Fibroblast of lung (primary cell): ENCODE measurements at regions not wholly inside any gene's neighbourhood (a gene's known extent, or its start where the extent isn't known, plus 50 kb on each side); places are given as distances from the start of the nearest gene placed in this dataset.

Source experiments
- DNase-seq, 2 donors: peaks; one replicate each; pipeline versions ENCODE4 v3.0.0 to v3.0.0-alpha.2; 2010; ENCODE audit warnings: low read depth in 2 of 2
- H2AFZ ChIP-seq: 2 replicates; pipeline ENCODE4 v1.5.1; 2012; ENCODE audit warnings: low read length, control low read depth, inconsistent platforms
- H3K27ac ChIP-seq: 2 replicates; pipeline ENCODE4 v1.5.1; 2011; ENCODE audit warnings: low read length, control low read depth; ENCODE audit not compliant: insufficient read depth
- H3K27me3 ChIP-seq: 2 replicates; pipeline ENCODE4 v1.5.1; 2011; ENCODE audit warnings: mild to moderate bottlenecking, low read length; ENCODE audit not compliant: control insufficient read depth, insufficient read depth
- H3K36me3 ChIP-seq: 2 replicates; pipeline ENCODE4 v1.5.1; 2011; ENCODE audit warnings: low read length; ENCODE audit not compliant: control insufficient read depth, insufficient read depth
- H3K4me1 ChIP-seq: 2 replicates; pipeline ENCODE4 v1.5.1; 2011; ENCODE audit warnings: low read length; ENCODE audit not compliant: control insufficient read depth, insufficient read depth; ENCODE audit errors: extremely low read depth
- H3K4me2 ChIP-seq: 2 replicates; pipeline ENCODE4 v1.5.1; 2011; ENCODE audit warnings: low read length, control low read depth; ENCODE audit not compliant: insufficient read depth; ENCODE audit errors: extremely low read depth
- H3K4me3 ChIP-seq, 4 experiments: fragments of 200-600 bp in 1 of 4; sonication (generic) in 1 of 4; replicated peaks in 1 of 4; 2 replicates each; pipeline ENCODE4 v1.5.1; 2011 to 2016; ENCODE audit warnings: low read length in 4 of 4, low read depth in 3 of 4, mild to moderate bottlenecking in 3 of 4, control low read depth in 2 of 4, inconsistent platforms in 1 of 4, mixed read lengths in 1 of 4; ENCODE audit not compliant: insufficient read depth in 1 of 4; ENCODE audit errors: control extremely low read depth in 1 of 4
- H3K79me2 ChIP-seq: 2 replicates; pipeline ENCODE4 v1.5.1; 2012; ENCODE audit warnings: mild to moderate bottlenecking, low read length, inconsistent platforms; ENCODE audit not compliant: control insufficient read depth, insufficient read depth
- H3K9ac ChIP-seq: 2 replicates; pipeline ENCODE4 v1.5.1; 2011; ENCODE audit warnings: mild to moderate bottlenecking, low read length, control low read depth; ENCODE audit not compliant: insufficient read depth
- H3K9me3 ChIP-seq: 2 replicates; pipeline ENCODE4 v1.5.1; 2012; ENCODE audit warnings: low read depth, low read length; ENCODE audit not compliant: control insufficient read depth, insufficient read depth
- H4K20me1 ChIP-seq: 2 replicates; pipeline ENCODE4 v1.5.1; 2011; ENCODE audit warnings: low read length; ENCODE audit not compliant: control insufficient read depth, insufficient read depth; ENCODE audit errors: extremely low read depth
- EZH2 ChIP-seq: IDR thresholded peaks from 2 replicates; pipeline ENCODE4 v1.5.1; 2012; ENCODE audit warnings: low read length, control low read depth, mild to moderate bottlenecking; ENCODE audit errors: missing control alignments
- TF ChIP-seq, protein P1 (sequence below), 2 donors: IDR thresholded peaks in 1 of 2; conservative IDR thresholded peaks in 1 of 2; 1 replicate in 1 of 2; 2 replicates in 1 of 2; pipeline ENCODE4 v1.5.1; 2011 to 2012; ENCODE audit warnings: low read length in 2 of 2, control low read depth in 1 of 2, inconsistent platforms in 1 of 2, low read depth in 1 of 2, mild to moderate bottlenecking in 1 of 2

DNA sequence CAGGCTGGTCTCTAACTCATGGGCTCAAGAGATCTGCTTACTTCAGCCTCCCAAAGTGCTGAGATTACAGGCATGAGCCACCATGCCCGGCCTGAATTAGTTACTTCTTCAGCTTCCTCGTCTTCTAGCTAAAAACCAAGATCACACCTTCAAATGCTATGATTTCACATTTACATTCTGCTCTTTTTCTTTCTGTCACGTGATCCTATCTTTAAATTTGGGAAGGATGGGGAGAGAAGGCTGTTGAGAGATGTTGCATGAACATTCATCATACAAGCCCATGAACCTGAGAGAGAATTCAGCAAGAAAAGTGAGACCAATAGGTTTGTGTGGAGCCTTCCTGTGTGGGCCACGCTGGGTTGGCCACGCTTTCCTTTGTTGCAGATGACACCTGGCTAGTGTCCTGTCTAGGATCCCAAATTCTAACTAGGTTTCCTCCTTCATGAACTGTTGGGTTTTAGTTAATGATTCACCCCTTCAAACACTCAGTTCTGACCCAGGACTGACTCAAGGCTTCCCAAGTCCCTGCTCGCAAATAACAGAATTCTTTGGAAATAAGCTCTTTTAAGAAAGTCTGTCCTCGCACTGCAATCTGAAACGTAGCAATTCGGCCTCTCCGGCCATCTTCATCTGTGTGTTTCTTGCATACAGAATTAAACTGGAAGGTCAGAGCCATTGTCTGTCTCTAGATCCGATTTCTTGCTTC, 57.3 kb upstream of the CREB1 start:
- Histone ChIP-seq H3K79me2 (no peaks in the 10 kb centered on the region), H3K27ac (peak overlapping the region; percentile 7), H2AFZ (peak overlapping the region; percentile 42), H3K4me1 (peaks cover 7% of the 10 kb centered on the region), H3K9ac (no peak overlapping the region), H3K9me3 (no peaks in the 10 kb centered on the region), H3K4me2 (peak overlapping the region; percentile 36), H4K20me1 (no peaks in the 10 kb centered on the region), H3K36me3 (no peaks in the 10 kb centered on the region), H3K4me3 (peak overlapping the region in 1 of 4 experiments; percentile 42), H3K27me3 (no peaks in the 10 kb centered on the region)
- DNase-seq: peak in 1 of 2 donors; percentile 55
- no peak for TF ChIP-seq EZH2
- TF ChIP-seq, protein P1, sequence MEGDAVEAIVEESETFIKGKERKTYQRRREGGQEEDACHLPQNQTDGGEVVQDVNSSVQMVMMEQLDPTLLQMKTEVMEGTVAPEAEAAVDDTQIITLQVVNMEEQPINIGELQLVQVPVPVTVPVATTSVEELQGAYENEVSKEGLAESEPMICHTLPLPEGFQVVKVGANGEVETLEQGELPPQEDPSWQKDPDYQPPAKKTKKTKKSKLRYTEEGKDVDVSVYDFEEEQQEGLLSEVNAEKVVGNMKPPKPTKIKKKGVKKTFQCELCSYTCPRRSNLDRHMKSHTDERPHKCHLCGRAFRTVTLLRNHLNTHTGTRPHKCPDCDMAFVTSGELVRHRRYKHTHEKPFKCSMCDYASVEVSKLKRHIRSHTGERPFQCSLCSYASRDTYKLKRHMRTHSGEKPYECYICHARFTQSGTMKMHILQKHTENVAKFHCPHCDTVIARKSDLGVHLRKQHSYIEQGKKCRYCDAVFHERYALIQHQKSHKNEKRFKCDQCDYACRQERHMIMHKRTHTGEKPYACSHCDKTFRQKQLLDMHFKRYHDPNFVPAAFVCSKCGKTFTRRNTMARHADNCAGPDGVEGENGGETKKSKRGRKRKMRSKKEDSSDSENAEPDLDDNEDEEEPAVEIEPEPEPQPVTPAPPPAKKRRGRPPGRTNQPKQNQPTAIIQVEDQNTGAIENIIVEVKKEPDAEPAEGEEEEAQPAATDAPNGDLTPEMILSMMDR (conservative IDR thresholded peaks at IDR 0.05 in 1 of 2, IDR thresholded peaks at IDR 0.05 in 1 of 2; ENCODE audit: low read depth in 1 of 2, low read length in 2 of 2): no peak

DNA sequence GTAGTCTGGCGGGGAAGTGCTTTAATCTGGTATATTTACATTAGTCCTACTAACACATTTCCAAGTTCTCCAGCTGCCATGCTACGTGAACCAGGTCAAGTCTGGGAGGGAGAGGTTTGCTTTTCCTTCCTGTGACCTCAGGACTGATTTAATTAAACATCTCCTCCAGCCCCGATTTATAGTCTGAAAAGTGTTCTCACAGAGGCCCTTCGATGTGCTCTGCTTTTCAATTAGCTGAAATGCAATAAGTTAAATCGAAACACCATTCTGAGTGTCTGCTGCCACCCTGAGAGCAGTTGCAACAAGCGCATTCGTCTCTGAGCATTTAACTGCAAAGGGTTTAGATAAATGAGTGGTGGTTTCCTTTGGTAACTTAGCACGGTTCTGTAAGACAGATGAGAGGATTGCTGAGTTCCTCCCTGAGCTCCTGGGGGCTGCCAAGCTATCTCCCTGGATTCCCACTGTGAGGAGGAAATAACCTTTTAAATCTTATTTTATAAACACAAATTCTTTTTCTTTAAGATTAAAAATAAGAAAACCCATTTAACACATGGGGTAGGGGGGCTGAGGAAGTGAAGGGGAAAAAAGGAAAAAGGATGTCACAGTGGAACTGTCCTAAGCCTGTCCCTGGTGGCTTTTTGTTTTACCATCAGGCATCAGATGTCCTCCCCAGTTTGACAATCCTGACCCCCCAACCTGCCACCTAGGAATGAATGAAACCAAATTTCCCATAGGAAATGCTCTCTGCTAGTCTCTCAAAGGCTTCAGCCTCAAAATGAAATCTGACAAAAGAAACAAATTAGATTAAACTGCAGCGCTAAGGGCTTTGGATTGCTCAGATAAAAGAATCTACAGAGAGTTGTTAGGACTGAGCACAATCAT, 56.5 kb upstream of the CREB1 start:
- peak overlapping the region; percentile 36 for H3K4me2 ChIP-seq
- no peaks in the 10 kb centered on the region for H3K27me3 ChIP-seq
- DNase-seq: peak; percentile 82 to 92
- H3K79me2 ChIP-seq: no peaks in the 10 kb centered on the region
- peaks cover 4% of the 10 kb centered on the region for H3K4me1 ChIP-seq
- H2AFZ ChIP-seq: peak overlapping the region; percentile 42
- TF ChIP-seq, protein P1 (conservative IDR thresholded peaks at IDR 0.05 in 1 of 2, IDR thresholded peaks at IDR 0.05 in 1 of 2; ENCODE audit: low read depth in 1 of 2, low read length in 2 of 2): peak; percentile 88 to 91
- no peak for TF ChIP-seq EZH2
- no peaks in the 10 kb centered on the region for H3K36me3 ChIP-seq
- H4K20me1 ChIP-seq: no peaks in the 10 kb centered on the region
- peak overlapping the region in 1 of 4 experiments; percentile 42 for H3K4me3 ChIP-seq
- no peak overlapping the region for H3K9ac ChIP-seq
- peak overlapping the region; percentile 7 for H3K27ac ChIP-seq
- no peaks in the 10 kb centered on the region for H3K9me3 ChIP-seq

DNA sequence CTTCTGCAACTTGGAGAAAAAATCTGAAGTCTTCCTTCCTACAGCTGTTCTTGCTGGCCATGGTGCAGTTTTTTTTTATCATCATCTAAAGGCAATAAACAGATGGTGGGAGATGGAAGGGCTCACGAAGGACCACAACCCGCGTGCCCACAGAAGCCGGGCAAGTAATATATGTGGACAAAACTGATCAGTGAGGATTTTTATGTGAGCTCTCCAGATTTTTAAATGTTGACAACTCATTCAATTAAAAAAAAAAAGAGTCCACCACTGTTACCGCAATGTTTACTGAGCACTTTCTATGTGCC, 55.9 kb upstream of the CREB1 start:
- H3K27me3 ChIP-seq: no peaks in the 10 kb centered on the region
- no peak overlapping the region for H3K4me2 ChIP-seq
- H3K36me3 ChIP-seq: no peaks in the 10 kb centered on the region
- no peaks in the 10 kb centered on the region for H4K20me1 ChIP-seq
- H3K79me2 ChIP-seq: no peaks in the 10 kb centered on the region
- H3K27ac ChIP-seq: no peak overlapping the region
- H3K9ac ChIP-seq: no peak overlapping the region
- no peak overlapping the region for H2AFZ ChIP-seq
- peaks cover 4% of the 10 kb centered on the region for H3K4me1 ChIP-seq
- TF ChIP-seq, protein P1 (conservative IDR thresholded peaks at IDR 0.05 in 1 of 2, IDR thresholded peaks at IDR 0.05 in 1 of 2; ENCODE audit: low read depth in 1 of 2, low read length in 2 of 2): no peak
- TF ChIP-seq EZH2: no peak
- no peak overlapping the region for H3K4me3 ChIP-seq
- H3K9me3 ChIP-seq: no peaks in the 10 kb centered on the region
- no peak for DNase-seq
